Right lung (tissue), 2 donors: ENCODE measurements at regions not wholly inside any gene's neighbourhood (a gene's known extent, or its start where the extent isn't known, plus 50 kb on each side); places are given as distances from the start of the nearest gene placed in this dataset.

Source experiments
- DNase-seq, 2 donors: peaks; one replicate each; pipeline ENCODE4 v3.0.0-alpha.2; 2013

DNA sequence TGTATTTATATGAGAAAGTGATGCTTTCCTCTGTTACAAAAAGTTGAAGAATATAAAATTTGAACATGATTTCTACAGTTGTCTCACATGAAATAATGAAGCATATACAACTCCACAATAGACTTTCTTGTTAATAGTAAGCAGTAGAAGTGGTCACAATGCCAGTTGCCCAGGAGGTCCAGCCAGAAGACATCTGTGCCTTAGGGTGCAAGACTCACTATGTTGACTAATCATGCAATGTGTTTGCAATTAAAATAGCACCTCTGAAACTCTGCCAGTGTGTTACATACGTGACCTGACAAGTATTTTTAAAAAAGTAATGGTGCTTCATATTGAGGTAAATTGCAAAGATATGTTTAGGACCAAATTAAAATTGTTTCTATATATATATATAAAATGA, 547.2 kb downstream of the ETV1 start:
- no peak for DNase-seq

DNA sequence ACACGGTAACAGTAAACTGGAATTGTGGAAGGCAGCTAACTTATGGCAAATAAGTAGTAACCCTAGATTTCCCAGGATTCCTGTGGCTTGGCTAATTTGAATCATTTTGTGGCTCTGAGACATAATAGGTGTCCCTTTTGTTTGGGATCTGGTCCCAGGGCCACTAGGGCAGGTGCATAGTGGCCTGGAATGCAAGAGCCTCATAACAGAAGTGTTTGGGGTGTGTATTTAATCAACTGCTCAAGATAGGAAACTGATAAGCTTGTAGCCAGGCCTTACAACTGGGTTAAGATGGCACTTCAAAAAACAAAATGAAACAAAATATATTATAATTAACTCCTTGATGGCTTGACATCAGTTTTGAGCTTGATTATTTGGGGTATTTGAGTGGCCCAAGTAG, 541.8 kb downstream of the ETV1 start:
- DNase-seq: no peak

DNA sequence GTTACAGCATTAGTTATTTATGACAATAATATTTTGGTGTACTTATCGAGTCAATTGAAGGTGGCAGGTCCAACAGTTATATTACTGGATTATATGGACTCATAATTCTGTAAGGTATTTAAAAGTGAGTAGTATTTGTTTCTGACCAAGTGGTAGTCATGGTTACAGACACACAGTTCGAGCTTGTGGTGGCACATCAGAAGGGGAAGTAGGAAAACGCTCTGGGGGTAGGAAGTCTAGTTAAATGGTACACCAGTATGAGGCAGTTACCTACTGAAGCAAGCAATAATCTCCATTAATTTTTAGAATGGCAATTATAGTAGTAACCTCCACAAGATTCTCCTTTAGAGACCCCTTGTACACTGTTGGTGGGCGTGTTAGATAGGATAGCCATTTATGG, 541.2 kb downstream of the ETV1 start:
- DNase-seq: no peak

DNA sequence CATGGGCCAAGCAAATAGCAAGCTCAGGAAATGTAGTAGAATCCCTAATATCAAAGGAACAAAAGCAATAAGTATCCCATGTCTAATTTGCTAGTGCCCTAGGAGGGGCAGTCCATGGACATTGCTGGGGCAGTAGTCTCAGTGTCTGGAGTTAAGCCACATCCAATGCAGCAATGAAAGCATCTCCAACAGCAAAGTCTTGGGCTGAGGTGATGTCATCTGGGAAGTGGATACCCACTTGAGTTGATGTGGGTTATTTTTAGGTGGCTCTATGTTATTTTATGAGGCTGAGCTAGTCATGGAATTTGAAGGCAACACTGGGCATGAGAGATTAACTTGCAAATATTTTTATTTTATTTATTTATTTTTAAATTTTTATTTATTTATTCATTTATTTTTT, 540.0 kb downstream of the ETV1 start:
- DNase-seq: no peak

DNA sequence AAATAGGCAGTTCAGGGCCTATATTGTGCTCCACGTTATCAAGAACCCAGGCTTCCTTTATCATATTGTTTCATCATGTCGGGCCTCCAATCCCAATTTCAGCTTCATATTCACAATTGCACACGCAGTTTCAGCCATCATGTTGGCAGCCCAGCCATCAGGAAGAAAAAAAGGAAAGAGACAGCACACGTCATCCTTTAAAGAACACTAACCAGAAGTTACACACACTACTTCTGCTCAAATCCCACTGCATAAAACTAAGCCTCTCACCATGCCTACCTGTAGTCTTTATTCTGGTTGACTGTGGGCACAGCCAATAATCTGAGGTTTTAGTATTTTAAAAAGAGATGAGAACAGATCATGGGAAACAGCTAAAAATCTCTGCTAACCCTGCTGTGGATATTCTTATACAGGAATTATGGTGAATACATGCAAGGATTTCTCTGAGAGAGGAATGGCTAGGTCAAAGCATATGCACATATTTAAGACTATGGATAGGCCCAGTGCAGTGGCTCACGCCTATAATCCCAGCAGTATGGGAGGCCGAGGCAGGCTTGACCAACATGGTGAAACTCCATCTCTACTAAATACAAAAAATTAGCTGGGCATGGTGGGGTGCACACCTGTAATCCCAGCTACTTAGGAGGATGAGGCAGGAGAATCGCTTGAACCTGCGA, 534.4 kb downstream of the ETV1 start:
- no peak for DNase-seq

DNA sequence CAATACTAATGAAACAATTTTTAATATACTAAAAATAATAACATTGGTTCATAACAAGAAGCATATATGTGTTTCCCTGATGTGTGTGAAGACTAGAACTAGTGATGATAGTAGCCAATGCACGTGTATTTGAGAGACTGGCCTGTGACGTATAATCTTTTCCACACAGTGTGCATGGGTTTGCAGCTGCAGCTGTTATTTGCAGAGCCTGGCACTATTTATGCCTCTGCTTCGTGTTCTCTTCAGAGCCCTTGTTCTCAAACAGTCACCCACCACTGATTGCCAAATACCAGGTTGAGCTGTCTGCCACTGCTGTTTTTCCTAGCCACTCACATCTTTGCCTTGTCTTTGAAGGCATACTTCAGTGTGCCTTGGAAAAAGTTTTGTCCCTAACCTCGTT, 531.7 kb downstream of the ETV1 start:
- no peak for DNase-seq

DNA sequence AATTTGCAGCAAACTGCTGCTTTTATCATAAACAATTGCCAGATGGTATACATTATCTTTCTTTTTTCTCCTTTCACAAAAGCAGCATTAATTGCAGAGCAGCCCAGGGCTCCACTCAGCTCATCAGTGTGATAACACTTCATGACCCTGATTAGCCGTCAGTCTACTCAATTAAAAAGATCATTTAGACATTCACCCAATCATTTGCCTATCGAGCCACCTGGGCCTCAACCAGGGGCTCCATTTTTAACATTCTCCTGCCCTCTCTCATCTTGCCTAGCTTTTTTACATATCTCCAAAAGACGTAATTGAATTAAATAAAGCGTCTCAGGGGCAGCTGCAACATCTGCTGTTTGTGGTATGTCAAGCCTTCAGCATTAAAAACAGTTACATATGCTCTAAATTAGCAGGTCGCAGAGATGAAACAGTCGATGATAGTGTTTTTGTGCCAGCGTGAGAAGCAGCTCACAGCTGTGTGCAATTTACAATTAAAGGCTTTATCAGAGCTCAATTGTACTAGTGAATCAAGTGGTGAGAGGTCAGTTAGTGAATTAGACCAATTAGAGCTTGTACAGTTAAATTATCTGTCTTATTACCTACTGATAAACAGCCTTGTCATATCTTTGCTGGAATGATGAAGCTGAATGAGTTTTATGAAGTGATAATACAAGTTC, 522.5 kb downstream of the ETV1 start:
- DNase-seq: peak; percentile 81 to 85

DNA sequence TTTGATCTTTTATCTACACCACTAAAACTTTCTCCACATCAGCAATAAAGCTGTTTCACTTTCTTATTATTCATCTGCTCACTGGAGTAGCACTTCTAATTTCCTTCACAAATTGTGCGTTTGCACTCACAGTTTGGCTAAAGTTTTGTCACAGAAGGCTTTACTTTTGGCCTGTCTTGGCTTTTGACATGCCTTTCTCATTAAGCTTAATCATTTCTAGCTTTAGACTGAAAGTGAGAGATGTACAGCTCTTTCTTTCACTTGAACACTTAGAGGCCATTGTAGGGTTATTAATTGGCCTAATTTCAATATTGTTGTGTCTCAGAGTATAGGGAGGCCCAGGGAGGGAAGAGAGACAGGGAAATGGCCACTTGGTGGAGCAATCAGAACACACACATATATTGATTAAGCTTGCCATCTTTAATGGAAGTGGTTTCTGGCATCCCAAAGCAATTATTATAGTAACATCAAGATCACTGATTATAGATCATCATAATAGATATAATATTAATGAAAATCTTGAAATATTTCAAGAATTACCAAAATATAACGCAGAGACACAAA, 512.5 kb downstream of the ETV1 start:
- DNase-seq: no peak

DNA sequence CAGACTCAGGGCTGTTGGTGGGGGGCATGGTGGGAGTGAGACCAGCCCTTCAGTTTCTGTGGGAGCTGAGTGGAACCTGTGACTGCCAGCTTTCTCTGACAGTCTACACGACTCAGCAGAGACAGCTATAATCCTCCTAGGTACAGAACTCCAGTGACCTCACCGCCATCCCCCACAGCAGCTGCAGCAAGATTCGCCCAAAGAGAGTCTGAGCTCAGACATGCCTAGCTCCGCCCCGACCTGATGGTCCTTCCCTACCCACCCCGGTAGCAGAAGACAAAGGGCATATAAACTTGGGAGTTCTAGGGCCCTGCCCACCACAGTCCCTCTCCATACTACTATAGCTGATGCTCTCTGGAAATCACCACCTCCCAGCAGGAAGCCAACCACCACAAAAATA, 500.1 kb downstream of the ETV1 start:
- DNase-seq: no peak

DNA sequence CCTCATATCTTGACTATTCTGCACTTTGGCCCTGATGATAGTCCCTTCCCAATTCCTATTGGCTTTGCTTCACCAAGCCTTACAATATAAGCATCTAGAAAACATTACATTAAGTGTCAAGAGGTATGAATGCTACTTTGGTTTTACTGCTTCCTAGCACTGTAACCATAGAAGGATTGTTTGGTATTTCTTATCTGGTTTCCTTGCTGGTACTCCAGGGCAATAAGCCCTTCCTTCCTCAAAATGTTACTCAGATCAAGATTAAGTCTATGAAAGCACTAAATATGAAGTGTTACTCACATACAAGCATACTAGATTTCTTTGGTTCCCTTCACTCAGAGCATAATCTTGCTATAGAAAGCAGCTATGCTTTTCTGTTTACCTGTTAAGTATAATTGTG, 492.5 kb downstream of the ETV1 start:
- DNase-seq: no peak

DNA sequence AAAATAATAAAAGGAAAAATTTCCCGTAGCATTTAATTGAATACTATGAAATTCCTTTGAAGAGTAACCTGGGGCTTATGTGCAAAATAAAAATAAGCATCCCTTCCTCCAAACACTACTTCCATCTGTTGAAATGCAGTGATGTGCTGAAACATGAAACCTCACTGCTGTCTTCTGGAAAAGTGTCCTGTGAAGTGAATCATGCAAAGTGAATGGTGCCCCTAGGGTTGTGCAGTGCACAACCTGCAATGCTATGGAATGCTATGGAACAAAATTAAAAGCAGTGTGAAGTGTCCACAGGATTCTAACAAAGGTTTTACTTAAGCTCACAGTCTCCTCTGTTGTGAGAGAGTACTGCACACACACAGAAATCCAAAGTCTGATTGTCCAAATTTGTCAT, 480.9 kb downstream of the ETV1 start:
- no peak for DNase-seq

DNA sequence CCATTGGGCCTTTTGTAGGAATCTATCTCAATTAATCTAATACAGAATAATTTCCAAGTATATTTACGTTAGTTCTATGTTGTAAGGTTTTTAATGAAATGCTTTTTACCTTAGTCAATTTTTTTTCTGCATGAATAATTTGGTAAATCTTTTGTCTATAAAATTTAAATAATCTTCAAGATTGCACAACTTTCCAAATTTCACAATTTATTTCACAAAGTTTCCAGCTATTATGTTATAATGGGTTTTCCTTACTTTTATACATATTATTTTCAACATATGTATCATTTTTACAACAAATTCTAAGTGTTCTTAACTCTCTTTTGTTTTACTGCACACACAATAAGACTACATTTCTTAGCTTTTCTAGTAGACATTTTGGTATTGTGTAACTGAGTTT, 470.7 kb downstream of the ETV1 start:
- DNase-seq: no peak

DNA sequence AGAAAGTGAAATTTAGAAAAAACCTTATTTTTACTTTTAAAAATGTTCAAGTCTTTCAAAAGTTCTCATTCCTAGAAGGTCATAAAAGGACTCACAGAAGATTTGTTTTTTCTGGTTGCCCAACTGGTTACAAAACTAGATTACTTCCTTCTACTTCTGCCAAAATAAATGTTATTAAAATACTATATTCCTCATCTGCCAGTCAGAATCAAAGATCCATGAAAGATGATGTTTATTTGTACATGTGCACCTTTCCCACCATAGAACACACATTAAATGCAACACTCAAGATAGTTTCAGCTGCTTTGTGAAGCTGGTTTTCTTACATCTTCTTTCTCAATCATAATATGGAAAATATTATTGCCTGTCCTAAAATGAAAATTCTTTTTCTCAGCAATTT, 465.4 kb downstream of the ETV1 start:
- peak in 1 of 2 donors; percentile 2 for DNase-seq

DNA sequence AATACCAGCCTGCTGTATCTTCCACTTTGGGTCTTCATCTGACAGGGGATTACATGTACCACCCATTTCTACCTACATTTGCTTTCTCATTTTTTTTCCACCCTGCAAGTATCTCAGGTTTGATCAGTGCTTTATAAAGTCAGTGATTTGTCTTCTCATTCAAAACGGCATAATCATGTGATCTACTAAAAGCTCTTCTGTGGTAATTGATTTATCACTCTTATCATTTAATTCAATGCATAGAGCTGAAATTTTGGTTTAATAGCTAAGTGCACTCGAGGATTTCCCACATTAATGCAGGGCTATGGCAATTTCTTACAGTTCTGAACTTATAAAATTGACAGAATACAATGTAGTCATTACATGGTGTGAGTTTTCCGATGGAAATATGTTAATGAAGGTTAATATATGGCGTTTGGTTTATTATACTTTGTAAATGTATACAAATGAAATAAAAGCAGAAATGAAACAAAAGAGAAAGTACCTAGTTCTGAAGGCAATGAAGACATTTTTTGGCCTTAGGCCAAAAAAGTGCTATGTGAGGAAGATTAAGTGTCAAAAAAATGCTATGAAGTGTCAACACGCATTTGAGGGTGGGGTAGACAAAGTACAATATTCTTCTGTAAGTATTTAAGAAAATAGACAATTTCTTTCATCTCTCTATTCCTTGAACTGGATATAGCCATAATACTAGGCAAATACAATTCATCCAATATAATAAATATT, 457.3 kb downstream of the ETV1 start:
- no peak for DNase-seq

DNA sequence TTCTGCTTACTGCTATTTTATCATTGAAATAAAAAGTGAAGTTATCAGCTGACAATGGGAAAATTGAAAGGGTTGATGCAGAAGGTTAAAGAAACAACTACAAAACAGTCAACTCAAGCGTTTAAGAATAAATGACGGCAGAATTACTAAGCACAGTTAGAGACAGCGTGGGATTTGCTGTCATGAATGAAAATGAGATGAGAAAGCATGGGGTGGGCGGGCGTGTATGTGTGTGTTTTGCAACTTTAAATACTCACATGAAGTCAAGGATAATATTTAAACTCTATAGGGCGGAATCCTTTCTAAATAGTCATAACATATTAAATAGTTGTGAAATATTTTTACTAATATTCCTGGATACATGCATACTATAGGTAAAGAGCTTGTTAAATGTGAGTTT, 450.8 kb downstream of the ETV1 start:
- no peak for DNase-seq

DNA sequence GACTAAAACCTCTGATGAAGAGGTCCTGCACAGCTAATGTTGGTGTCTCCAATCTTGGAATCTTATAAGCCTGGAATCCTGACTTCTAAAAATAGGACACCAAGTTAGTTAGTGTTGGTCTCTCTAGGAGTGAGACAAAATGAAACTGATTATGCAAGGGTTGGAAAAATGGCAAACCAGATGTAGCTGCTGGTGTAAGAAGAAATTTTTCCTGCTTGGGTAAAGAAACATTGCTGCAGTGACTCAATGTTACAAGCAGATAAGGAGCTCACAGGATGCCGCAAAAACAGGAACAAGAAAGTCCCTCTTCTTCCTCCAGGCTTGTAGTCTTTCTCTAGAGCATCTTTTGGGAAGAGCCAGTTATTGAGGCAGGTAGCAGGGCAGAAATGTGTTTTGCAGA, 449.0 kb downstream of the ETV1 start:
- DNase-seq: no peak

DNA sequence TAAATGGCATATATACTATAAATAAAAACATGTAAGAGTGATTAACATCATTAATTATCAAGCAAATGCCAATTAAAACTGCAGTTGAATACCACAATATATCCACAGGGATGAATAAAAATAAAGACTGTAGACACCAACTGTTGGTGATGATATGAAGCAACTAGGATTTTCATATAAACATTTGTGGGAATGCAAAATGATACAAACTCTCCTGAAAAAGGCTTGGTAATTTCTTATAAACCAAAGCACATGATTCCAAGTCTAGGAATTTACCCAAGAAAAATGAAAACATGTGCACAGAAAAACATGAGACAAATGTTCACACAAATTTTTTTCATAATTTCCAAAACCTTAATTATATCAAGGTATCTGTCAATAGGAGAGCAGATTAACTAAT, 448.1 kb downstream of the ETV1 start:
- no peak for DNase-seq

DNA sequence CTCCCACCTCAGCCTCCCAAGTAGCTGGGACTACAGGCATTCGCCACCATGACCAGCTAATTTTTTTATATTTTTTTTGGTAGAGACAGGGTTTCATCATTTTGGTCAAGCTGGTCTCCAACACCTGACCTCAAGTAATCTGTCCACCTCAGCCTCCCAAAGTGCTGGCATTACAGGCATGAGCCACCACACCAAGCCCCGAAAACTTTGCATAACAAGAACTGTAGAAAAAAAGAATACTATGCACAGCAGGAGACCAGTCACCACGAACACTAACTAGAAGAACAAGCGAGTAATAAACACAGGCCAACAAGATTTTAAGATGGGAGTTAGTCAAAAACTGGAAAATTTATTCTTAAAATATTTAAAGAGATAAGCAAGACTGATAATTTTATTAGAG, 447.0 kb downstream of the ETV1 start:
- no peak for DNase-seq

DNA sequence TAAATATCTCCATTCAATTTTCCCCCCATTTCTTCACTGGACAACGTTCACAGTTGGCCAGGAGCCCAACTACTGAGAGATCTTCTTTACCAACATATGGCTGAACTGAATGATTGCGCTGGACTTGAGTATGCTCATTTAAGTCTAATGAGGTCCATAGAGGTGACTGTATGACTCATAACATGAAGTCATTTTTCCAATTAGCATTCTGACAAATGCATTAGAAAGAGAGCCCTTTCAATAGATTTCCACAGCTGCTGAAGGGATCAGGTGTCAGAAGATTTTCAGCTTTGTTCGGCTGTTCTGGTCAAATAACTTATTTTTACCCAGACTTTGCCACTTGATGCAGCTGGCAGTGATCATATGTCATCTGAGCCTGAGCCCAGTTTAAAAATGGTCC, 438.0 kb downstream of the ETV1 start:
- DNase-seq: no peak

DNA sequence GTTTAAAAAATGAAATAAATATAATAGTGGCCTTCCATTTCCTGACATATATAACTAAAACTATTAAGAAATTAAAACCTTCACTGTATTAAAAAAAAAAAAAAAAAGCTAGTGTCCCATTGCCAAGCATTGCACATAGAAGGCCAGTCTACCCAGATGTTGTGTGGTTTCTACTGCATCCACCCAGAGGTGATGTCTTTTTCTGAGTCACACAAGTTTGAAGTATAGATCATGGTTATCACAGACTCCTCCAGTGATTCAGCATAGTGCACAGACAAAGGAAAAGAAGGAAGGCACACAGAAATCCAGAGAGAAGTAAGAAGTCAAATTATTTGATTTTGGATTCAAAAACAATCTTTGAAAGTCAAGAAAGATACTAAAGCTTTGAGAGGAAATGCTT, 429.0 kb downstream of the ETV1 start:
- DNase-seq: no peak

DNA sequence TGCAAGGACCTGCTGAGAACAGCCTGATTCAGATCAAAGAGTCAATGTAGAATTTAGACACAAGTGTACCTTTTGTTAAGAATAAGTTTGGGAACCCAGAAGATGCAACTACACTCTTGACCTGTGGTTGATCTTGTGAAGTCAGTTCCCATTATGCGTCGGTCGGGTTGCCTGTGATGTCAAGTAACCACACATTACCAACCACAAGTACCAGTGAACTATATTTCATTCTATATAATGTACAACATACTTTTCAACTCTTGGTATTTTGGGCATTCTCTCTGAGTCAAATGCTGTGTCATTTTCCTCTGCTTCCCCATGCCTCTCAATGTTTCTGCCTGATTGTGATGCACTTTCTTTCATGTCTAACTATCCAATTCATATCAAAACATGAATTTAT, 426.2 kb downstream of the ETV1 start:
- no peak for DNase-seq

DNA sequence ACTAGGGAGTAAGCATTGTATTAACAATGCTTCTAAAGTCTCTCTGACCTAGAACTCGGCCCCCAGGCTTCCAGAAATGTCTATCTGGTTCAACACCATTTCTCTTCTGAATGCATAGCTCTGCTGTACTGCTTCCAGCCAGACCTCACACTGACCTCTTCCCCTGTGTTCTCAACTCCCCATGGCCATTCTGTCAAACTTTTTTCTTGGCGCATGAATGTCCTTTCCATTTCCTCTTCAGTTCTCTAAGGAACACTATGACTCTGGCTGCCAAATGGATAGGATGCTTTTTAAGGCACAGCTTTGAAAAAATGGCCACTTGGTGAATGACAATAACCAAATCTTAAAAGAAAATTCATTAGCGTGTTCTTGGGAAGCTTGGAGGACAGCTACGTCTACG, 425.8 kb downstream of the ETV1 start:
- DNase-seq: no peak

DNA sequence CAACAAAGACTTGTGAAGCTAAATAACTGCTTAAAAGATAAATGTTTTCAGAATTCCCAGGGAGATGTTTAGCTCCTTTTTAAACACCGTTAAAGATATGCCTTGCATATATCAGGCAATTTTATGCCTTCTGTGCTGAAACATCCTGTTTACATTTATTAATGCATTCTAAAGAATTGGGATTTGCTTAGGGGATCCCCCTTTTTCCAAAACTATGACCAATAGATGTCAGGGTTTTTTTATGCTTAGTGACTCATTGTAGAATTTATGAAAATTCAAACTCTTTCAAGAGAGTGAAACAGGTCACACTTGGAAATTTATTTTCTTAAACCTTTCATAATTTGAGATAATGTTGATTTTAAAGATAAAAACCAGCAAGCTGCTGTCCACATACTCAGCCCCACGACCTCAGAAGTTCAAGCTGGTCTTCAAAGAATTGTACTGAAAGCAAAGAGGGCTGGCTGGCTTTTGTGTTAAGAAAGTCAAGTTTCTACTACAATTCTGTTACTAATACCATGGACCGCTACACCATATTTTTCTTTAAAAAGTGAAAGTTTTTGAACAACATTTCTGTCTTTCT, 411.8 kb downstream of the ETV1 start:
- DNase-seq: no peak
